Hepatocyte (in vitro differentiated cells): ENCODE measurements at regions not wholly inside any gene's neighbourhood (a gene's known extent, or its start where the extent isn't known, plus 50 kb on each side); places are given as distances from the start of the nearest gene placed in this dataset.

ENCODE experiments used
- DNase-seq: peaks from one replicate; pipeline ENCODE4 v3.0.0-alpha.2; 2016; ENCODE audit warnings: low spot score
- H2AFZ ChIP-seq: fragments of 200-600 bp; sonication (generic); 2 replicates; pipeline ENCODE4 v1.6.0; 2016; ENCODE audit warnings: antibody characterized with exemption, mild to moderate bottlenecking
- H3K27ac ChIP-seq: fragments of 200-600 bp; sonication (generic); 2 replicates; pipeline ENCODE4 v1.5.1; 2016; ENCODE audit warnings: mild to moderate bottlenecking
- H3K27me3 ChIP-seq: fragments of 200-600 bp; sonication (generic); 2 replicates; pipeline ENCODE4 v1.6.1; 2016
- H3K36me3 ChIP-seq: fragments of 200-600 bp; sonication (generic); replicated peaks from 2 replicates; pipeline ENCODE4 v1.5.1; 2016; ENCODE audit warnings: low read depth; ENCODE audit not compliant: insufficient read depth
- H3K4me1 ChIP-seq: fragments of 200-600 bp; sonication (generic); 2 replicates; pipeline ENCODE4 v1.5.1; 2016; ENCODE audit warnings: mild to moderate bottlenecking, moderate library complexity; ENCODE audit not compliant: insufficient read depth
- H3K4me2 ChIP-seq: fragments of 200-600 bp; sonication (generic); 2 replicates; pipeline ENCODE4 v1.6.0; 2016
- H3K4me3 ChIP-seq: fragments of 200-600 bp; sonication (generic); 2 replicates; pipeline ENCODE4 v1.5.1; 2016; ENCODE audit warnings: mild to moderate bottlenecking
- H3K79me2 ChIP-seq: fragments of 200-600 bp; sonication (generic); 2 replicates; pipeline ENCODE4 v1.6.0; 2017; ENCODE audit warnings: mild to moderate bottlenecking
- H3K9me2 ChIP-seq: fragments of 200-600 bp; sonication (generic); replicated peaks from 2 replicates; pipeline ENCODE4 v1.6.0; 2017; ENCODE audit warnings: mild to moderate bottlenecking; ENCODE audit not compliant: insufficient read depth
- H3K9me3 ChIP-seq: fragments of 200-600 bp; sonication (generic); 2 replicates; pipeline ENCODE4 v1.5.1; 2016; ENCODE audit warnings: low read depth, mild to moderate bottlenecking
- H4K20me1 ChIP-seq: fragments of 200-600 bp; sonication (generic); 2 replicates; pipeline ENCODE4 v1.6.0; 2016; ENCODE audit warnings: mild to moderate bottlenecking; ENCODE audit not compliant: insufficient read depth, poor library complexity, severe bottlenecking
- EZH2 ChIP-seq: fragments of 200-600 bp; sonication (generic); IDR thresholded peaks from 2 replicates; pipeline ENCODE4 v1.6.1; 2016; ENCODE audit warnings: antibody characterized with exemption, mild to moderate bottlenecking, borderline replicate concordance
- EZH2phosphoT487 ChIP-seq: fragments of 200-600 bp; sonication (generic); IDR thresholded peaks from one replicate; pipeline ENCODE4 v1.6.1; 2018; ENCODE audit warnings: antibody characterized with exemption, mild to moderate bottlenecking, low read depth, moderate library complexity; ENCODE audit not compliant: unreplicated experiment, severe bottlenecking
- WGBS: methylation state at CpG from one replicate; pipeline ENCODE4 v1.1.6; 2016; ENCODE audit warnings: low lambda C conversion rate; ENCODE audit errors: missing lambda C conversion rate; 5-methylcytosine and 5-hydroxymethylcytosine counted together
- TF ChIP-seq, protein P1 (sequence below): fragments of 200-600 bp; sonication (generic); IDR thresholded peaks from 2 replicates; pipeline ENCODE4 v1.5.1; 2016; ENCODE audit warnings: antibody characterized with exemption, mild to moderate bottlenecking; ENCODE audit not compliant: poor library complexity

DNA sequence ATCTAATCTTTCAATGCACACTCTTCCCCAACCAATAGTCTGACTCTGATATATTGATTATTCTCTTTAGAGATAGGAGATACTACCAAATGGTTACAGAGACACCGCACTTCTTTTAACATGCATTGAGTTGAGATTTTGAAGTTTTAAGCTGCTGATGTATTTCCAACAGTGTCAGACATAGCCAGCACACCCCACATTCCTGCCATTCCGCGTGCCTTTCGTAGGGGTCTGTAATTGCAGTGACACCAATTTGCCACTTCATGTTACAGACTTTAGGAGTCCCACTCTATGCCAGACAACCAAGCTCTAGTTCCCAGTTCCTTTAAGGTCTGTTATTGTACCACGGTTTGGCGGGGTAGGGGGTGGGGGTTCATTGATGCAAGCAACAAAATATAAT is 618.2 kb upstream of the FRG1 start:
- Histone ChIP-seq H3K4me2 (no peak overlapping the region), H3K27ac (no peak overlapping the region), H3K9me3 (no peaks in the 10 kb centered on the region), H2AFZ (no peak overlapping the region), H3K9me2 (no peaks in the 10 kb centered on the region), H3K4me3 (no peak overlapping the region), H3K36me3 (no peaks in the 10 kb centered on the region), H3K4me1 (no peaks in the 10 kb centered on the region), H3K79me2 (no peaks in the 10 kb centered on the region), H4K20me1 (no peaks in the 10 kb centered on the region), H3K27me3 (no peaks in the 10 kb centered on the region)
- 90% methylated on average over 6 of the region's 6 CpGs for WGBS
- TF ChIP-seq EZH2 (no peak), EZH2phosphoT487 (no peak)
- TF ChIP-seq, protein P1, sequence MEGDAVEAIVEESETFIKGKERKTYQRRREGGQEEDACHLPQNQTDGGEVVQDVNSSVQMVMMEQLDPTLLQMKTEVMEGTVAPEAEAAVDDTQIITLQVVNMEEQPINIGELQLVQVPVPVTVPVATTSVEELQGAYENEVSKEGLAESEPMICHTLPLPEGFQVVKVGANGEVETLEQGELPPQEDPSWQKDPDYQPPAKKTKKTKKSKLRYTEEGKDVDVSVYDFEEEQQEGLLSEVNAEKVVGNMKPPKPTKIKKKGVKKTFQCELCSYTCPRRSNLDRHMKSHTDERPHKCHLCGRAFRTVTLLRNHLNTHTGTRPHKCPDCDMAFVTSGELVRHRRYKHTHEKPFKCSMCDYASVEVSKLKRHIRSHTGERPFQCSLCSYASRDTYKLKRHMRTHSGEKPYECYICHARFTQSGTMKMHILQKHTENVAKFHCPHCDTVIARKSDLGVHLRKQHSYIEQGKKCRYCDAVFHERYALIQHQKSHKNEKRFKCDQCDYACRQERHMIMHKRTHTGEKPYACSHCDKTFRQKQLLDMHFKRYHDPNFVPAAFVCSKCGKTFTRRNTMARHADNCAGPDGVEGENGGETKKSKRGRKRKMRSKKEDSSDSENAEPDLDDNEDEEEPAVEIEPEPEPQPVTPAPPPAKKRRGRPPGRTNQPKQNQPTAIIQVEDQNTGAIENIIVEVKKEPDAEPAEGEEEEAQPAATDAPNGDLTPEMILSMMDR: no peak
- no peak for DNase-seq

DNA sequence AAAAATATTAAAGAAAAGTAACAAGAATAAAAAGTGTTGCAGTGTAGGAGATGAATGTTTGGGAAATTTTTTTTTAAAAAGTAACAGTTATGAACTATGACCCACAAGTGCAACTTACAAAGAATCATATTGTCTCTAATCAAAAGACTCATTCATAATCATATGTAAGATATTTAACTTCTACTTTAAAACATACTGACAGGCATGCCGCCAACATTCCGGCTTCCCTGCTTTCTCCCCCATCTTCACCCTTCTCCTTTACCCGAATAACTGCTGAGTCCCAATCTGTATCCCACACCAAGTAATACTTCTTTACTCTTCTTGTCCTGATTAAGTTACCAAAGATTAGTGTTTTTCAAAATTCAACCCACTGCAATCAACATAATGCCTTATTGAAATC is 598.8 kb upstream of the FRG1 start:
- DNase-seq: no peak
- 93% methylated on average over 3 of the region's 3 CpGs for WGBS
- no peaks in the 10 kb centered on the region for H4K20me1 ChIP-seq

DNA sequence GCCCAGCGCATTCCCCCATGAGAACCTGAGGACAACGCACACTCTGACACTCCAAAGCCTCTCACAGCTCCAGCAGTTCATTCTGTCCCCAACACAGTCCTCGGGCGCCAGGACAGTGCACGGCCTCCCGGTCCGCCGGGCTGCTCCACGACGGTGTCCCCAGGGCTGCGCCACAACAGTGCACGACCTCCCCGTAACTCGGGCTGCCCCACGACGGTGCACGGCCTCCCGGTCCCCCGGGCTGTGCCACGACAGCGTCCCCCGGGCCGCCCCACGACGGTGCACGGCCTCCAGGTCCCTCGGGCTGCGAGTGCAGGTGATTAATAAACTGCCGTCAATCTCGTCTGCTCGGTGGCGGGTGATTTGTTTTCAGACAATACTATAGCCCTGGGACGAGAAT is 585.1 kb upstream of the FRG1 start:
- no peaks in the 10 kb centered on the region for H3K4me1 ChIP-seq
- TF ChIP-seq EZH2phosphoT487 (no peak), EZH2 (no peak)
- TF ChIP-seq, protein P1: no peak
- H3K27me3 ChIP-seq: no peaks in the 10 kb centered on the region
- H3K9me2 ChIP-seq: no peaks in the 10 kb centered on the region
- no peak overlapping the region for H3K4me2 ChIP-seq
- no peaks in the 10 kb centered on the region for H3K79me2 ChIP-seq
- H3K9me3 ChIP-seq: no peaks in the 10 kb centered on the region
- H4K20me1 ChIP-seq: no peaks in the 10 kb centered on the region
- 95% methylated on average over 20 of the region's 33 CpGs for WGBS
- no peak overlapping the region for H2AFZ ChIP-seq
- H3K36me3 ChIP-seq: no peaks in the 10 kb centered on the region
- no peak overlapping the region for H3K27ac ChIP-seq
- DNase-seq: no peak
- no peak overlapping the region for H3K4me3 ChIP-seq

More for the DNA sequence above, 598.8 kb upstream of the FRG1 start:
- Histone ChIP-seq H3K4me3 (no peak overlapping the region), H3K27ac (no peak overlapping the region), H3K36me3 (no peaks in the 10 kb centered on the region), H3K9me3 (no peaks in the 10 kb centered on the region), H3K9me2 (no peaks in the 10 kb centered on the region), H3K79me2 (no peaks in the 10 kb centered on the region), H2AFZ (no peak overlapping the region), H3K27me3 (no peaks in the 10 kb centered on the region), H3K4me1 (no peaks in the 10 kb centered on the region), H3K4me2 (no peak overlapping the region)
- TF ChIP-seq, protein P1: no peak
- TF ChIP-seq EZH2phosphoT487 (no peak), EZH2 (no peak)

GRCh38 chr4:189362364-189362763 is 578.3 kb upstream of the FRG1 start:
- Histone ChIP-seq H3K36me3 (no peaks in the 10 kb centered on the region), H4K20me1 (no peaks in the 10 kb centered on the region), H3K9me2 (no peaks in the 10 kb centered on the region), H3K4me3 (no peak overlapping the region), H3K79me2 (no peaks in the 10 kb centered on the region), H2AFZ (no peak overlapping the region), H3K4me1 (no peaks in the 10 kb centered on the region), H3K27ac (no peak overlapping the region), H3K9me3 (no peaks in the 10 kb centered on the region), H3K27me3 (no peaks in the 10 kb centered on the region), H3K4me2 (no peak overlapping the region)
- TF ChIP-seq, protein P1: no peak
- TF ChIP-seq EZH2phosphoT487 (no peak), EZH2 (no peak)
- DNase-seq: no peak
- 93% methylated on average over 7 of the region's 7 CpGs for WGBS
